ENCODE measurements at regions not wholly inside any gene's neighbourhood (a gene's known extent, or its start where the extent isn't known, plus 50 kb on each side); places are given as distances from the start of the nearest gene placed in this dataset.
"Not testable (repeated sequence)": the region's sequence is repeated elsewhere in the genome, so short reads cannot be mapped to it uniquely, and the experiment has no call there.

DNA sequence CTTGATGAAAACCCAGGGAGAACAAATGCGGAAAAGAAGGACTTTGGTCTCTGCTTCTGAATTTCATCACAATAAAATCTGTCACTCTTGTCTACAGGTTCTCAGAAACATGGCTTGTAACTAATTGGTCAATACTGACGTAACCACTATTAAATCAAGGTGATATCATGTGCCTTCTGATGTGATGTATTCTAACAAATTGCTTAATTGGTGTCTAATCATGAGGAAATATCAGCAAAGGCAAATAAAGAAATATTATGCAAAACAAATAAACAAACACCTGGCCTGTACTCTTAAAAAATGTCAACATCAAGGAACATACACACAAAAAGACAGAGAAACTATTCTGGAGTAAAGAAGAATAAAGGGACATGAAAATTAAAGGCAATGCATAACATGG lies 1165.0 kb downstream of the NXPH1 start:
- no peak for ATAC-seq
- no peak for DNase-seq
- intact Hi-C loops (cut with DNase I, micrococcal nuclease): no loop called here

DNA sequence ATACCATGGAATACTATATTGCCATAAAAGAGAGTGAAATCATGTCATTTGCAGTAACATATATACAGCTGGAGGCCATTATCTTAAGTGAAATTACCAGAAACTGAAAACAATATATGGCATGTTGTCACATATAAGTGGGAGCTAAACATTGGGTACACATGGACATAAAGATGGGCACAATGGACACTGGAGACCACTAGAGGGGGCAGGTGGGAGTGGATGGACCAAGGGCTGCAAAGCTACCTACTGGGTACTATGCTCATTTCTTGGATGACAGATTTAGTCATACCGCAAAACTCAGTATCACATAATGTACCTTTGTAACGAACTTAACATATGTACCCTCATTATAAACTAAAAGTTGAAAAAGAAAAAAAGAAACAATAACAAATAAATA lies 1167.6 kb downstream of the NXPH1 start:
- intact Hi-C loops (cut with DNase I, micrococcal nuclease): no loop called here
- ATAC-seq: no peak
- DNase-seq: no peak

DNA sequence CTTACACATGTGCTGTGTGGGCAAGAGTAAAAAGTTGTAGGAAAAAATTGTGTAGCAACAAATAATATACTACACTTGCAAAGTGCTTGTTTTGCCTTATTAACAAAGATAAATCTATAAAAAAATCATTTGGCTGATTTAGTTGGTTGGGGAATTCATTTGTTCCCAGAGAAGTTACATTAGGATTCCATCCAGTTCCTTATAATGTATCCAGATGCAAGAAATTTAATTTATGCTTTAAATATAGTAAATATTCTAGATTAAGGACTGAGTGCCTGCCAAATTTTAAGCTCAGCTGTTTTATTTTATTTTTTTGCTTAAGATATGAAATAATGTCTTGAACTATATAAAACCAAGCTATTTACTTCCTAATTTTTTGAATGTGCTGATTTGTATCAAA lies 1169.9 kb downstream of the NXPH1 start:
- ATAC-seq (no peak), DNase-seq (no peak)
- intact Hi-C loops (cut with DNase I, micrococcal nuclease): no loop called here

DNA sequence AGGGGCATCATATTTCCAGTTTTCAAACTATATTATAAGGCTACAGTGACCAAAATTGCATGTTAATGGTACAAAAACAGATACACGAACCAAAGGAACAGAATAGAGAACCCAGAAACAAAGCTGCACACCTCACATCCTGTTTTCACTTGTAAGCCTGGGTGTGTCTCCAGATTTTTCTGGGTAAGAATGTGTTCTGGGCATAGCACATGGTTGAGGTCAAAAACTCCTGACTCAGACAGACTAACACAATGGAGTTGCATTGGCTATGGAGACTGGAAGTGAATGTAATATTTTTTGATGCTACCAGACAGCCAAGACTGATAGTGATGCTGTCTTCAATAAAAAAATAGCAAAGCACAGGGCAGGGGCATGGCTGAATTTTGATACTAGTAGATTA lies 1175.2 kb downstream of the NXPH1 start:
- intact Hi-C loops (cut with DNase I, micrococcal nuclease): no loop called here
- DNase-seq (no peak), ATAC-seq (no peak)

DNA sequence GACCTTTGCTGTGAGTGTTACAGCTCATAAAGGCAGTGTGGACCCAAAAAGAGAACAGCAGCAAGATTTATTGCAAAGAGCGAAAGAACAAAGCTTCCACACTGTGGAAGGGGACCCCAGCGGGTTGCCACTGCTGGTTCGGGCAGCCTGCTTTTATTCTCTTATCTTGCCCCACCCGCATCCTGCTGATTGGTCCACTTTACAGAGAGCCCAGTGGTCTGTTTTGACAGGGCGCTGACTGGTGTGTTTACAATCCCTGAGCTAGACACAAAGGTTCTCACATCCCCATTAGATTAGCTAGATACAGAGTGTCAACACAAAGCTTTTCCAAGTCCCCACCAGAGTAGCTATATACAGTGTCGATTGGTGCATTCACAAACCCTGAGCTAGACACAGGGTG lies 1187.5 kb downstream of the NXPH1 start:
- ATAC-seq; DNase-seq; intact Hi-C loops (cut with DNase I, micrococcal nuclease): not testable (repeated sequence)

DNA sequence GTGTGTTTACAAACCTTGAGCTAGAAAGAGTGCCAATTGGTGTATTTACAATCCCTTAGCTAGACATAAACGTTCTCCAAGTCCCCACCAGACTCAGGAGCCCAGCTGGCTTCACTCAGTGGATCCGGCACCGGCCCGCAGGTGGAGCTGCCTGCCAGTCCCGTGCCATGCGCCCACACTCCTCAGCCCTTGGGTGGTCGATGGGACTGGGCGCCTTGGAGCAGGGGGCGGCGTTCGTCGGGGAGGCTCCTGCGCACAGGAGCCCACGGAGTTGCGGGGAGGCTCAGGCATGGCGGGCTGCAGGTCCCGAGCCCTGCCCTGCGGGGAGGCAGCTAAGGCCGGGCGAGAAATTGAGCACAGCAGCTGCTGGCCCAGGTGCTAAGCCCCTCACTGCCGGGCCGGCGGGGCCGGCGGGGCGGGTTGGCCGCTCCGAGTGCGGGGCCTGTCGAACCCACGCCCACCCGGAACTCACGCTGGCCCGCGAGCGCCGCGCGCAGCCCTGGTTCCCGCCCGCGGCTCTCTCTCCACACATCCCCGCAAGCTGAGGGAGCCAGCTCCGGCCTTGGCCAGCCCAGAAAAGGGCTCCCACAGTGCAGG lies 1188.0 kb downstream of the NXPH1 start:
- DNase-seq; ATAC-seq; intact Hi-C loops (cut with DNase I, micrococcal nuclease): not testable (repeated sequence)

DNA sequence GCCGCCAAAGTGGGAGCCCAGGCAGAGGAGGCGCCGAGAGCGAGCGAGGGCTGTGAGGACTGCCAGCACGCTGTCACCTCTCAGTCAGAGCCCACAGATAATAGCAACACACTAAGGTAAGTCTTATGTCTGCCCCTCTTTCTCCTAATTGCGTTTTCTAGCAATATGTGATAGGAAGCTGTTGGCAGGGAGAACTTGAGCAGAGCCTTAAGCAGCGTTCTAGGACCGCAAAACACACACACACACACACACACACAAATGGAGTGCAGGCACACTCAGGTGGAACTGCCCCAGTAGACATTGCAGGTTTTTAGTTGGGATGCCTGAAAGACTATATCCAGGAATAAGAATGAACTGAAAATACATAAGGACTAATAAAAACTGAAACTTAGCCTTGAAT lies 1188.5 kb downstream of the NXPH1 start:
- intact Hi-C loops (cut with DNase I, micrococcal nuclease): no loop called here
- no peak for DNase-seq
- no peak for ATAC-seq

DNA sequence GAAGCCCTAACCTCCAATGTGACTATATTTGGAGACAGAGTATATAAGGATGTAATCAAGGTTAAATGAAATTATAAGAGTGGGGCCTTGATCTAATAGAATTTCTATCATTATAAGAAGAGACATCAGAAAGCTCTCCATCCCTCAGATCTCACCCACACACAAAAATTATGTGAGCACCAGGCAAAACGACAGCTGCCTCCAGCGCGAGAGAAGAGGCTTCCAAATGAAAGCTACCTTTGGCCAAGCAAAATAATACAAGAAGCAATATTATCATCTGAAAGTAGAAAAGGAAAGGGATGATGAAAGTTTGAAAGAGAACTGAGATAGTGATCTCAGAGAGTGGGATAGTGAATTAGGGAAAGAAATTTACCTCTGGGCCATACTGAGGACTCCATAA lies 1192.5 kb downstream of the NXPH1 start:
- no peak for DNase-seq
- no peak for ATAC-seq
- intact Hi-C loops (cut with DNase I, micrococcal nuclease): no loop called here

DNA sequence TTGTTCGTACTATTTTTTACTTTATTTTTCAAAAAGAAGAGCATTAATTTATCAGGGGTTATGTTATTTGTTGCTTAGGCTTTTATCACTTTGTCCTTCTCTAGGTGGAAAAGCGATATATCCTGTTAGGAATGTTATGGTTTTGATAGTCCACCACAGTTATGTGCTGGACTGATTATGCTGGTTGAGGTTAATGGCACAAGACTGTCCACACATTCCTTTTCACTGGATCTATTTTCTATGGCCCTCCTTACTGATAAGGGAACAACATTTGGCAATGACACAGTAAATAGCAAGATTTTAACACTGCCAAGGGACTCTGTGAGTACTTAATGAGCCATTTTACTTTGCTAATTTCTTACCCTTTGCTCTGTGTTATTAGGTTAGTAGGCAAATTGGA lies 1212.3 kb downstream of the NXPH1 start:
- intact Hi-C loops (cut with DNase I, micrococcal nuclease): no loop called here
- no peak for ATAC-seq
- DNase-seq: no peak

DNA sequence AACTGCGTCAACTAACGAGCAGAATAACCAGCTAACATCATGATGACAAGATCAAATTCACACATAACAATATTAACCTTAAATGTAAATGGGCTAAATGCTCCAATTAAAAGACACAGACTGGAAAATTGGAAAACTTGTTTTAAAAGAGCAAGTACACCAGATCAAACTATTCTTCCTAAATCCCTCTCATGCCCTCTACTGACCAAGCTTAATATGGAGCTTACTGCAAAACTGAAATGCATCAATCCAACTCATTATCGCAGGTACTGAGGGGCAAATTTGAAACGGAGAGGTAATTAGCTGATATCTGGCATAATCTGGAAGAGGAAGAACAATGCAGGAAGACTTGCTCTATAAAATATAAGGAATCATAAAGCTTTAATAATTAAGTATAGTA lies 1223.8 kb downstream of the NXPH1 start:
- intact Hi-C loops (cut with DNase I, micrococcal nuclease): no loop called here
- no peak for ATAC-seq
- DNase-seq: no peak

DNA sequence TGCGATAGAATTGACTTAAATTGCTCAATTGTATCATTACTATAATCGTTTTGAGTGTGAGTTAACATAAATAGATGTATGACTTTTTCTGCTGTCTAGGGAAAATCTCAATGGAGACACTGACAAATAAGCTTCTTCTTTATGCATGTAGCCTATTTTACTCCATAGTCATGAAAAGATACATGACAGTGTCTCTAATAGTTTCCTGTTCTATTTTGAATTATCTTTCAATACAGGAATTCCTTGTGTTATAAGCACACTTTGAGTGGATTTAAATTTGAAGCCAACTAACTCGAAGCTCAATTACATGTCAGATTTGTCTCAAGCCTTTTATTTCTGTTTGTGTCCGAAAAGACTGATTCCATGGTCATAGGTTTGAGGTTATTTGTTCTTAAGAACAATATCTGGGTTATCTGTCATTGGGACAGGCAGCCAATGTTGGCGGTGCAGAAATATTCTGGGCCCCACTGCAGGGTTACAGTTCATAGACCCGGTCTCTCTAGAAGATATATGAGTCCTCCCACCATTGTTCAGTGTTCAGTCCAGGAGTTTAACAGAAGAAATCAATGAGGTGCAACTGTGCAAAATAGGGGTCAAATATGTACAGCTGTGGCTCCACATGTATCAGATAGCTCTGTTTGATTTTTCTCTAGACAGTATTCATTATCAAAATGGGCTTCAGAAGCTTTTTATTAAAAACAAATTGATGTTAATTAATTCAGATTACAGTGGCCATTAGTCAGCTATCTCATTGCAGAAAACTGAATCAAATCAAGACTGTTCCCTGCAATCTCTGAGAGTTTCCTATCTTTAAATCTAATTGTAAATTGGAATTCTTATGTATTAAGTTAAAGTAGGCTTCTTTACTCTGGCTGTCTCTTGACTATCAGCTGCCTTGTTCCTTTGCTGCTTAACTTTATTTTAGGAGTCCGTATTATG lies 1238.8 kb downstream of the NXPH1 start:
- no peak for ATAC-seq
- intact Hi-C loops (cut with DNase I, micrococcal nuclease): no loop called here
- DNase-seq: no peak

DNA sequence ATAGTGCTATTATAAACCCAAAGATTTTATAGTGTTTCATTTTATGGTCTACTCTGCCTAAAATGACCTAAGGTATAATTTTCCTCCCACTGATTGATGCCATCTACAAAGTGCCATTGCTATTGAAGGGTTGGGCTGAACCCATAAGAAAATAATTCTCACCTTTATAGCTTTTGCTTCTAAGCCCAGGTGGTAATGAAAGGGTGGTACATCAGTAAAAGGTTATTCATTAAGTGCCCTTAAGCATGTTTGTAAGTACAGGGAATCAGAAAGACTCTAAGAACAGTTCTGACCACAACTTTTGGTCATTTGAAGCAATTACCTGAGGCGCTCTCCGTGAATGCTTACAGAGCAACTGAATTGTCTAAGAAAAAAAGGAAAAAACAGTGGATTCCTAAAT lies 1247.3 kb downstream of the NXPH1 start:
- ATAC-seq (no peak), DNase-seq (no peak)
- intact Hi-C loops (cut with DNase I, micrococcal nuclease): no loop called here

DNA sequence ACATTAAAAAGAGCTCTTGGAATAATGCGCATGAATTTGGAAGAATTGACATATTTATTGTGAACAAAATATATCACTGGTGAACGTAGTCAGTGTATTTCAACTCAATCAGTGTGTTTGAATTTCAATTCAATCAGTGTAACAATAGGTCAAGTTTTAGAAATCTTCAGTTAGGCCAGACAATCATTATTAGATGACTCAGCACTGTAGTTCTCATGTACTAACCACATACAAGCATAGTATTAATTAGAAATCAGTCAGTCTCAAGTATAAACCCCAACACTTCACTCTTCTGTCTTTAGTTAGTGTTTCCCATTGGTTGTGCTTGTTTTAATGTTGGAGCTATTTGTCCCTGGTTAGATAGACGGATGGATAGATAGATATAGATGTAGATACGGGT lies 1247.9 kb downstream of the NXPH1 start:
- DNase-seq: no peak
- no peak for ATAC-seq
- intact Hi-C loops (cut with DNase I, micrococcal nuclease): no loop called here

DNA sequence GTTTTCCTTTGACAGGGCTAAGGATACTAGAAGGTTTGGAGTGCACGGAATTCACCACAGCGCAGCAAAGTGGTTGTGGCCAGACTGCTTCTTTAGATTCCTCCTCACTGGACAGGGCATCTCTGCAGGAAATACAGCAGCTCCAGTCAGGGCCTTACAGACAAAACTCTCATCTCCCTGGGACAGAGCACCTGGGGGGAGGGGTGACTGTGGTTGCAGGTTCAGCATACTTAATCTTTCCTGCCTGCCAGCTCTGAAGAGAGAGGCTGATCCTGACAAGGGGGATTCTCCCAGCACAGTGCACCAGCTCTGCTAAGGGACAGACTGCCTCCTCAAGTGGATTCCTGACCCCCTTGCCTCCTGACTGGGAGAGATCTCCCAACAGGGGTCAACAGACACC lies 1257.9 kb downstream of the NXPH1 start:
- intact Hi-C loops (cut with DNase I, micrococcal nuclease): no loop called here
- DNase-seq (no peak), ATAC-seq (no peak)

DNA sequence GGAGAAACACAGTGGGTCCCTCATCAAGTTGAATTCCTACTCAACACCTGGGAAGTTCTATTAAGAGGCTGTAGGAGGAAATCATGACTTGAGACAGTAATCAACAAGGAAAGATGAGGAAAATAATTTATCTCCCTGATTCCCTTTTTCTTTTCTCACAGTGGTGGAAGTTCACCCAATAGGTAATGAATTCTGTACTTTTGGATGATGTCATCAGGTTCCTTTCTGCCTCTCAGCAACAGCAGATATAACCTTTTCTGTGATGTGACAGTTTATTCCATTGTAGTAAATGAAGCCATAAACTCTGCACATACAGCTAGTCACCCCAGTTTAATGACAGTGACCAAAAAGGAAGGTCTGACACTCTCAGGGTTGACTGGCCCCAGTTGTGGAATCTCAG lies 1265.0 kb downstream of the NXPH1 start:
- DNase-seq (no peak), ATAC-seq (no peak)
- intact Hi-C loops (cut with DNase I, micrococcal nuclease): no loop called here

DNA sequence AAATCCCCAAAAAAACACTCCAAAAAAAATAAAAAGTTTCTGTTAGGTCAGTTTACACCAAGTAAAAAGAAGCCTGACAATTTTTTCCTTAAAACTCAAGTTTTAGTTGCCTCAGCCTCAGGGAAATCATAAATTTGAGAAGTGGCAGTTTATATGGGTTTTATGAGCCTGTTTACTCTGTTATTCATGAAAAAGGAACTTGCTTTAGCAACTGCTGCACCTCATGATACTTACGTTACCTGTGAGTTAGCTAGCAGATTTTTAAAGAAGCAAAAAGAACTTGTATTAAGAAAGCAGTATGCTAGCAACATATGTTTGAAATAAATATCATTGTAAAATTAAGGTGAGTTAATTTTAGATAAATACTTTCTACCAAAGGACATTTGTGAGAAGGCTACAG lies 1264.5 kb upstream of the PHF14 start:
- intact Hi-C loops (cut with DNase I, micrococcal nuclease): no loop called here
- ATAC-seq: no peak

DNA sequence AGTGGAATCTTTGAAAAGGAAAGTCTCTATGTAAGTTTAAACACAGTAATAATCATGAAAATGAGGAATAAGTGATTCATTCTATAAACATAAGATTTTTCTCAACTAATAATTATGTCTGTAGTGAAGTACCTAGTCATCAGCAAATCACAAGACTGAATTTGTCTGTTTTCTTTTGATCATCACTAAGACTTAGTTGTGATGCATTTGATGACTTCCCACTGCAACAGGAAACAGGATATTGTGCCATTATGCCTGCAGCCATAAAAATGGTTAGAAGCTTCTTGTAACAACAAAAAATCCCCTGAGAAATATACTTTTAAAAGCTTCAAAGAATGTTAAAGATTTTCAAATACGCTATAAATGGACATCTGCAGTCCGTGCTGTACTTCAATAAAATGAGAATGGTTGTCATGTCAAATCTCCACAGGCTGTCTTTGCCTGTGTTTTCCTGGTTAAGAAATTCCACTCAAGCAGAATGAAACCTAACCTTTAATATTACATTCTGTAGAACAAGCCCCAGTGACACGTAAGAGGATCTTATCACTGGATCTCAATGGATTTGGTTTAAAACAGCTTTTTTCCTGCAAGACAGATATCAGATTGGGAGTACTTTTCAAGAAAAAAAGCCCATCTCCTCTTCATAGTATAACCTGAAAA lies 1262.3 kb upstream of the PHF14 start:
- DNase-seq (no peak), ATAC-seq (no peak)
- intact Hi-C loops (cut with DNase I, micrococcal nuclease): no loop called here

More for the DNA sequence above, 1264.5 kb upstream of the PHF14 start:
- DNase-seq: no peak

DNA sequence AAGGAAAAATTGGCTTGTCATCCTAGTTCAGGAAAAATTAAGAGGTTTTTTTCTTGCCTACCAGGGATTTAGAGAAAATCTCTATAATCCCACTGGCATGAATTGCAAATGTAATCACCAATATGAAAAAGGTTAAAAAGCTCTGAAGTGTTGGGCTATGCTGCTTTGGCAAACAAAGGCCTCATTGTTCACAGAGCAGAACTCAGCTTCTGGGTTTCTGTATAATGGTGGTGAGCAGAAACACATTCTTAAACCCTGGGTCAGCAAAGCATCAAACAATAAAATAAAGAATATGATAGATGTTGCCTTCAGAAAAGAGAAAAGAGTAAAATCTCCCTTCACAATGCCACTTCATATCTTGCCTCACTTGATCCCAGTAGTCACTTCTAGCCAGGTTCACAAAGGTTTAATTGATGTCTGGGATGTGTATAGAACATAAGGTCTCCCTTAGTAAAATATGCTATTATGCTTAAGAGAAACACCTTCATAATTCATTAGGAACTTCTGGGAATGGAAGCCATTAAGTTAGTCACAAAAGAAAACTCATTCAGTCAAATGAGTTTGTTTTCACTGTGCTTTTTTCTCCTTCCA lies 1255.5 kb upstream of the PHF14 start:
- intact Hi-C loops (cut with DNase I, micrococcal nuclease): no loop called here
- DNase-seq (no peak), ATAC-seq (no peak)

DNA sequence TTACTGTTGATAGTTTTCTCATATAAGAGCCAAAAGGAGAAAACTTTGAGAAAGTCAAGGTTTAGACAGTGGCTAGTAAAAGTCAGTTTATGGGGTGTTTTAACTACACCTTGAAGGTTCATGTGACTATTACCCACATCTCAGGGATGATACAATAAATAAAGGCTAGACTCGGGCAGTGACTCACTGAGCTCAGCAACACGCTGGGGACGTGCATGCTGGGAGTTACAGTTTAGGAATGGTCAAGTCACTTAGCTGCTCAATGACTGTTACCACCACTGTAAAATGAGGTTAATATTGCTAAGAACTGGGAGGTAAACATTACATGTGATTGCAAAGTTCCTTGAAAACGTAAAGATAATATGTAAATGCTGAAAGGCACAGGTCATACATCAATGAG lies 1254.4 kb upstream of the PHF14 start:
- DNase-seq (no peak), ATAC-seq (no peak)
- intact Hi-C loops (cut with DNase I, micrococcal nuclease): no loop called here

DNA sequence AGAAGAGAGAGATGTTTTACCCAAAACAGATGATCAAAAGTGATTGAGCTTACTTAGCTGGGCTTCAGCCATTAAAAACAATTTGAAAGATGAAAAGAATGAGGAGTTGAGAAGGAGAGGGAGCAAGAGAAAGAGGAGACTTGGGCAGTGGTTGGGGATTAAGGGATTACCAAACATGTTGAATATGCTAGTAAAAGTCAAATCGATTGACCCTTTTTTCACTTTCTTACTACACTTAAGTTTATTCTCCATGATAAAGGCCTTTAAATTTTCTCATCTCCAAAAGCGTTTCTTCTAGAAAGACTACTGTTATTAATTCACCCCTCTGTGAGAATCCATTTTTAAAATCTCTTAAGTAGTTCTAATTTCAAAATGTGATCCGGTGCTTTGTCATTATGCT lies 1254.0 kb upstream of the PHF14 start:
- ATAC-seq: no peak
- intact Hi-C loops (cut with DNase I, micrococcal nuclease): no loop called here
- DNase-seq: no peak

All from left colon (tissue), 2 donors.